HG03442 (cell line): ENCODE measurements at regions not wholly inside any gene's neighbourhood (a gene's known extent, or its start where the extent isn't known, plus 50 kb on each side); places are given as distances from the start of the nearest gene placed in this dataset.

Source experiments
- ATAC-seq: cut with Tn5 transposase; IDR thresholded peaks from one replicate; pipeline ENCODE4 v1.9.1; 2021; ENCODE audit warnings: mild to moderate bottlenecking, moderate library complexity; ENCODE audit not compliant: unreplicated experiment

- no peak for ATAC-seq
These were observed 157.9 kb downstream of the RPS12 start for GRCh38 chr6:132972254-132972653.

GRCh38 chr6:132972971-132973370 is 158.6 kb downstream of the RPS12 start:
- no peak for ATAC-seq

GRCh38 chr6:132973514-132973993 is 159.2 kb downstream of the RPS12 start:
- no peak for ATAC-seq

- no peak for ATAC-seq
These were observed 159.8 kb downstream of the RPS12 start for GRCh38 chr6:132974122-132974521.

- ATAC-seq = no peak
These were observed 163.0 kb downstream of the RPS12 start for GRCh38 chr6:132977413-132977812.

- no peak for ATAC-seq
These were observed 164.3 kb downstream of the RPS12 start for GRCh38 chr6:132978685-132979084.

- ATAC-seq = no peak
These were observed 179.4 kb downstream of the RPS12 start for GRCh38 chr6:132993738-132994137.

GRCh38 chr6:132995009-132995408 is 180.6 kb downstream of the RPS12 start:
- ATAC-seq = no peak

GRCh38 chr6:132995432-132995831 is 181.1 kb downstream of the RPS12 start:
- ATAC-seq = no peak

- ATAC-seq = no peak
These were observed 184.0 kb downstream of the RPS12 start for GRCh38 chr6:132998418-132998817.

GRCh38 chr6:133001040-133001565 is 186.7 kb downstream of the RPS12 start:
- ATAC-seq = no peak

GRCh38 chr6:133004304-133004884 is 190.0 kb downstream of the RPS12 start:
- no peak for ATAC-seq

- ATAC-seq = no peak
These were observed 198.4 kb downstream of the RPS12 start for GRCh38 chr6:133012774-133013173.

- ATAC-seq = no peak
These were observed 202.3 kb downstream of the RPS12 start for GRCh38 chr6:133016631-133017030.

GRCh38 chr6:133017581-133017980 is 203.2 kb downstream of the RPS12 start:
- ATAC-seq = no peak

- no peak for ATAC-seq
These were observed 212.3 kb downstream of the RPS12 start for GRCh38 chr6:133026705-133027104.

- no peak for ATAC-seq
These were observed 207.9 kb upstream of the EYA4 start for GRCh38 chr6:133033263-133033662.

- ATAC-seq = no peak
These were observed 206.5 kb upstream of the EYA4 start for GRCh38 chr6:133034509-133035206.

- no peak for ATAC-seq
These were observed 200.9 kb upstream of the EYA4 start for GRCh38 chr6:133040094-133040802.

- no peak for ATAC-seq
These were observed 200.2 kb upstream of the EYA4 start for GRCh38 chr6:133040803-133041419.

- ATAC-seq = no peak
These were observed 198.5 kb upstream of the EYA4 start for GRCh38 chr6:133042550-133043120.
